GM12874 (cell line): ENCODE measurements at regions not wholly inside any gene's neighbourhood (a gene's known extent, or its start where the extent isn't known, plus 50 kb on each side); places are given as distances from the start of the nearest gene placed in this dataset.

Source experiments
- TF ChIP-seq, protein P1 (sequence below): IDR thresholded peaks from 2 replicates; pipeline ENCODE4 v1.5.1; 2011; ENCODE audit warnings: low read depth, mild to moderate bottlenecking, control low read depth, low read length, moderate library complexity; ENCODE audit not compliant: insufficient read depth

GRCh38 chr12:105466901-105467598 is 136.6 kb downstream of the C12orf75 start:
- TF ChIP-seq, protein P1, sequence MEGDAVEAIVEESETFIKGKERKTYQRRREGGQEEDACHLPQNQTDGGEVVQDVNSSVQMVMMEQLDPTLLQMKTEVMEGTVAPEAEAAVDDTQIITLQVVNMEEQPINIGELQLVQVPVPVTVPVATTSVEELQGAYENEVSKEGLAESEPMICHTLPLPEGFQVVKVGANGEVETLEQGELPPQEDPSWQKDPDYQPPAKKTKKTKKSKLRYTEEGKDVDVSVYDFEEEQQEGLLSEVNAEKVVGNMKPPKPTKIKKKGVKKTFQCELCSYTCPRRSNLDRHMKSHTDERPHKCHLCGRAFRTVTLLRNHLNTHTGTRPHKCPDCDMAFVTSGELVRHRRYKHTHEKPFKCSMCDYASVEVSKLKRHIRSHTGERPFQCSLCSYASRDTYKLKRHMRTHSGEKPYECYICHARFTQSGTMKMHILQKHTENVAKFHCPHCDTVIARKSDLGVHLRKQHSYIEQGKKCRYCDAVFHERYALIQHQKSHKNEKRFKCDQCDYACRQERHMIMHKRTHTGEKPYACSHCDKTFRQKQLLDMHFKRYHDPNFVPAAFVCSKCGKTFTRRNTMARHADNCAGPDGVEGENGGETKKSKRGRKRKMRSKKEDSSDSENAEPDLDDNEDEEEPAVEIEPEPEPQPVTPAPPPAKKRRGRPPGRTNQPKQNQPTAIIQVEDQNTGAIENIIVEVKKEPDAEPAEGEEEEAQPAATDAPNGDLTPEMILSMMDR, result no peak

- TF ChIP-seq, protein P1, result no peak
Observed at GRCh38 chr12:105467710-105468366, 137.3 kb downstream of the C12orf75 start.

DNA sequence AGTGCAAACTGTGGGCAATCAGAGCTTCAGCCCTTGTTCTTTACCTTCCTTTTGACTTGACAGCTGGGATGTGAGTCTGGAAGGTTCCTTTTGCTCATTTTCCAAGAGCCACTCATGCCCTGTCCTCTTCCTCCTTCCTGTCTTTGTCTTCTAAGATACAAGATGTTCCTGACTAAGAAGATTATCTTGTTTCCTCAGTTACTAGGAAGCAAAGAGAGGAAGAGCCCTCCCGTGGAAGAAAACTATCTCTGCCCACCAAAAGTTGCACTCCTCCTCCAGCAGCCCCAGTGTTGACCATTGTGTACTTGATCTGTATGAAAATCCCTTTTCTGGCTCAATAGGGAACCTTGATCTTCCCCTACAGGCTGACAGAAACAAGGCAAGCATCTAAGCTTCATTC is 138.0 kb downstream of the C12orf75 start:
- TF ChIP-seq, protein P1, result no peak

DNA sequence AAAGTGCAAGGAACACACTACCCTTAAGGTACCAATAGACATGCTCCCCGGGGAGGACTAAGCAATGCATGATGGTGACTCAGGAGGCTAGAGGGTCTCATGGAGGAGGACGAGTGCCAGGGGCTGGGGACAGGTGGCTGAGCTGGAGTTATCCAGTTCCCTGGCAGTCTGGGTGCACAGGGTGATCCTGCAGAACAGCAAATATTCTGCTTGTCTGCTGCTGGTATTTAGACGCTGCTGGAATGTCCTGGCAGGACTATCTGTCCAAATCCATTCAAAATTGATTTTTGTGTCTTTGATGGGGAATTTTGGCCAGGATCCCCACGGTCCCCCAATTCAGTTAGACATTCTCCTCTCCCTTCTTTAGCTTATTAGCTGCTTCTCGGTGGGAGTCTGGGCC is 138.7 kb downstream of the C12orf75 start:
- TF ChIP-seq, protein P1, result no peak

DNA sequence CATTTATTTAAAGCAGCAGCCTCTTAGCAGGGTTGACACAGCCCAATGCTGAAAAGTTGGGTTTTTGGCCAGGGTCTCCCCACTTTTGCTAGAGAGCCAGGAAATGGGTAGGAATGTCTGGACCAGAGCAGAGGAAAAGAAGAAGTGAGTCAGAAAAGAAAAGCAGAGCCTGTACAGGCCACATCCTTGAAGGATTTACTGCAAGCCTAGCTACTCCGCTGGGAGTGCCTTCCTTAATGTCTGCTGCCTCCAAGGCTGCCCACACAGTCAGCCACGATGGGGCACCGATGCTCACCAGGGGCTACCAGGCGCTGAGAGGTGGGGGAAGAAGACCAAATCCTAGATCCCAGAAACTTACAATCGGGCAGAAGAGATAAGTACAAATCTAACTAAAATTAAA is 139.2 kb downstream of the C12orf75 start:
- TF ChIP-seq, protein P1, result no peak

GRCh38 chr12:105470102-105470501 is 139.6 kb downstream of the C12orf75 start:
- TF ChIP-seq, protein P1, result no peak

DNA sequence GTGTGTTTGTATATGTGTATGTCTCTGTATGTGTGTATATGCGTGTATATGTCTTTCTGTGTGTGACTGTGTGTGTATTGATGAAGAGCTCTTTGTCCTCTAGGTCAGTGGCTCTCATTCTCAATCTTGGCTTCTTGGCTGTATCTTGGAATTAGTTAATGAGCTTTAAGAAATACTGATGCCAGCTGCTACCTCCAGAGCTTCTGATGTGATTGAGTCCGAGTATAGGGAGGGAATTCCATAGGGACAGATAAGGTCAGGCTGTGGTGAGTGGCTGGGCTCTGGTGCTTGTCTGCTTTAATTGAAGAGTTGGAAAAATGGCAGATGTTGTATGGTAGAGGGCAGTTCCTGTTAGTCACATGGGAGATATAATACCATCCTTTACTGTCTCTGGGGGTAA is 140.1 kb downstream of the C12orf75 start:
- TF ChIP-seq, protein P1, result no peak
